Fibroblast of villous mesenchyme (primary cell): ENCODE measurements at regions not wholly inside any gene's neighbourhood (a gene's known extent, or its start where the extent isn't known, plus 50 kb on each side); places are given as distances from the start of the nearest gene placed in this dataset.
"Not testable (repeated sequence)": the region's sequence is repeated elsewhere in the genome, so short reads cannot be mapped to it uniquely, and the experiment has no call there.

Experiments
- DNase-seq: peaks from one replicate; pipeline ENCODE4 v3.0.0-alpha.2; 2010; ENCODE audit warnings: low read depth
- H3K4me3 ChIP-seq: 2 replicates; pipeline ENCODE4 v1.5.1; 2011; ENCODE audit warnings: low read depth, mild to moderate bottlenecking, low read length
- TF ChIP-seq, protein P1 (sequence below): IDR thresholded peaks from 2 replicates; pipeline ENCODE4 v1.5.1; 2012; ENCODE audit warnings: low read depth, mild to moderate bottlenecking, low read length; ENCODE audit not compliant: insufficient read depth

DNA sequence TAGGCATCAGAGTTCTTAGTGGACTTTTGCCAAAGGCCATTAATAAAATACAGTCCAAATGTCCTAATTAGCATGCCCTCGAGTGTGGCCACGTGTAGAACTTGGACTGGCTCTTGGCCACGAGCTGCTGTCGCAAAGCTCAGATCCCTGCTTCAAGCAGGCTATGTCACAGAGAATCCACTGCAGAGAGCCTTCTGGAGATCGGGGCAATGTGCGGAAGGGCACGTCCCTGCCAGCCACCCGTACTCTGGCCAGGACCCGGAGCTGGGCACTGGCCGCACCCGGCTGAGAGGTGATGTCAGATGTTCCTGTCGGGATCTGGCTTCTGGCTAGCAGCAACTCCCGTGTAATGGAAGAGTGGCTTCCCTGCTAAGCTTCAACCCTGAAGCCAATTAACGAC lies 432.7 kb upstream of the ID2 start:
- DNase-seq, result no peak
- H3K4me3 ChIP-seq, result no peak overlapping the region
- TF ChIP-seq, protein P1, sequence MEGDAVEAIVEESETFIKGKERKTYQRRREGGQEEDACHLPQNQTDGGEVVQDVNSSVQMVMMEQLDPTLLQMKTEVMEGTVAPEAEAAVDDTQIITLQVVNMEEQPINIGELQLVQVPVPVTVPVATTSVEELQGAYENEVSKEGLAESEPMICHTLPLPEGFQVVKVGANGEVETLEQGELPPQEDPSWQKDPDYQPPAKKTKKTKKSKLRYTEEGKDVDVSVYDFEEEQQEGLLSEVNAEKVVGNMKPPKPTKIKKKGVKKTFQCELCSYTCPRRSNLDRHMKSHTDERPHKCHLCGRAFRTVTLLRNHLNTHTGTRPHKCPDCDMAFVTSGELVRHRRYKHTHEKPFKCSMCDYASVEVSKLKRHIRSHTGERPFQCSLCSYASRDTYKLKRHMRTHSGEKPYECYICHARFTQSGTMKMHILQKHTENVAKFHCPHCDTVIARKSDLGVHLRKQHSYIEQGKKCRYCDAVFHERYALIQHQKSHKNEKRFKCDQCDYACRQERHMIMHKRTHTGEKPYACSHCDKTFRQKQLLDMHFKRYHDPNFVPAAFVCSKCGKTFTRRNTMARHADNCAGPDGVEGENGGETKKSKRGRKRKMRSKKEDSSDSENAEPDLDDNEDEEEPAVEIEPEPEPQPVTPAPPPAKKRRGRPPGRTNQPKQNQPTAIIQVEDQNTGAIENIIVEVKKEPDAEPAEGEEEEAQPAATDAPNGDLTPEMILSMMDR, result no peak

DNA sequence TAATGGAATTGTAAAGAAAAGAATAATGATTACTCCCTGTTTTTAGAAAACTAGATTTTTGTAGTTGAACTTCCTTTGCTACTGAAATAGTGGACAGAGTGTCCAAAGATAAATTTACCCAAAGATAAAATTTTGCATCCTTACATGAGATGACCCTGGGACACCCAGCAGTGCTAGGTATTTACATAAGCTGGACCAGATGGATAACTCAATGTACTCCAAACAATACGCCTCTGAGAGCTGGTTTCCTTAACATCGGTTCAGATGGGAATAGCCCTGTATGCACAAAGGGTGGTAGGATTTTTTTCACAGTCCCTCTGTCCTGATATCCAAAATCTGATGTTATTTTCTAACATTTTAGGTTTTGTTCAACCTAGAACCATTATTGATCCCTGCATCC lies 432.1 kb upstream of the ID2 start:
- TF ChIP-seq, protein P1, result no peak
- no peak overlapping the region for H3K4me3 ChIP-seq

DNA sequence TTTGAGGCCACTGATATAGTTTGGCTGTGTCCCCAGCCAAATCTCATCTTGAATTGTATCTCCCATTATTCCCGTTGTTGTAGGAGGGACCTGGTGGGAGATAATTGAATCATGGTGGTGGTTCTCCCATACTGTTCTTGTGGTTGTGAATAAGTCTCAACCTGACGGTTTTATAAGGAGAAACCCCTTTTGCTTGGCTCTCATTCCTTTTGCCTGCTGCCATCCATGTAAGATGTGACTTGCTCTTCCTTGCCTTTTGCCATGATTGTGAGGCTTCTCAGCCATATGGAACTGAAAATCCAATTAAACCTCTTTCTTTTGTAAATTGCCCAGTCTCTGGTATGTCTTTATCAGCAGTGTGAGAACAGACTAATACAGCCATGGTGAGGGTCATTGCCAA lies 431.6 kb upstream of the ID2 start:
- DNase-seq, H3K4me3 ChIP-seq: not testable (repeated sequence)

More for the DNA sequence above, 432.1 kb upstream of the ID2 start:
- DNase-seq, result no peak

DNA sequence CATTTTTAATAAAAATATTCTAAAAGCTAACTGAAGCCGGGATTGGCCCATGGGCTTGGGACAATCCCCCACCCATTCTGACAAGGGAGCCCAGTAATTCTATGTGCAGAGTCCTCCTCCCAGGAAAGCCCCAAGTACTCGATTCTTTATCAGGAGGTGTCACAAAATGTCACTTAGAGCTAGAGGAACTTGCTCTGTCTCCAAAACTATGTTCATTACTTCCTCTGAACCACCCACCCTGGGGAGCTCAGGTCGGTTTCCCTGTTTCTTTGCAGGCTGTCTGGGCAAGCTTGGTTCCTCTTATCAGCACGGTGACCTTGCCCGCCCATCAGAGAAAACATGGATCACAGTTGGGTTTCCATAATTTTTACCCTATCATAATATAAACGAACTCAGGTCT lies 430.6 kb upstream of the ID2 start:
- TF ChIP-seq, protein P1, result no peak
- no peak overlapping the region for H3K4me3 ChIP-seq
- DNase-seq, result no peak

DNA sequence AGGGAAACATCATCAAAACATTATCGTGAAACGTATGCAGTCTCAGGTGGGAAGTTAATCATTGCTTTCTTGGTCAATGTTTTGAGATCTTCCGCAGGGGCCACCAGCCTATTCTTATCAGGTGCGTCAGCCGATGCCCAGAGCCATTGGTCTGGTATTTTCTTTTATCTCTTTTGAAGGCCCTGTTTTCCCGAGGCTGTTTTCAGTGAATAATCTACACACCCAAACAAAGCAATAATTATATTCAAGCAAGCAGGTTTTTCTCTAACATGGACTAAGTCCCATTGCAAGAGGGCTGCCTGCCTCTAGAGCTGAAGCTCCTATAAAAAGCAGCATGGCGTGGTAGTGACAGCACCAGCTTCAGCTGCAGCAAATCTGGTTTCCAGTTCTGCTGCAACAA lies 430.0 kb upstream of the ID2 start:
- no peak overlapping the region for H3K4me3 ChIP-seq
- no peak for DNase-seq
- TF ChIP-seq, protein P1, result no peak

DNA sequence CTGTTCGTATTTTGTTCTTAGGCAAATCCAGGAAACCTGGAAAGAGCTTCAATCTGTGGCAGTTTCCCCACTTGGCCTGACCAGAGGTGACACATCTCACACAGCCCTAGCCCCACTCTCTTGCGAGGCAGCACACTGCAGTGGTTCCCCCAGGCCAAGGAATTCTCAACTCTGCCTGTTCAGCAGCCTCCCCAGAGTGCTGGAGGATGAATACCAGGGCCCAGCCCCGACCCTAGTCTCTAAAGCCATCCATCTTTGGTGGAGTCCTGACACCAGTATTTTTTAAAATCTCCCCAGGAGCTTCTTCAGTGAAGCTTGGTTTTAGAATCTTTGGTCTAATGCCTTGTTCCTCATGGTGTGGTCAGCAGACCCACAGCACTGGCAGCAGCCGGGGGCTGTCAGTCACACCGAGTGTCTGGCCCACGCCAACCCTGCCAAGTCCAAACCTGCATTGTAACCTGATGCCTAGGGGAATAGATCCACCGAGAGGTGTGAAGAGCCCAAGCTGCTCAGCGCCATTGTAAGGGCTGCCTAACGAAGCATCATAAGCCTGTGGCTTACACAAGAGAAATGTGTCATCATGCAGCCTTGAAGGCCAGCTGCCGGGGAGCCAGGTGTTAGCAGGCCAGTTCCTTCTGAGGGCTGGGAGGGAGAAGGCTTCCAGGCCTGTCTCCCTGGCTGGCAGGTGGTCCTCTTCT lies 428.7 kb upstream of the ID2 start:
- TF ChIP-seq, protein P1, result no peak
- H3K4me3 ChIP-seq, result no peak overlapping the region
- DNase-seq, result no peak

DNA sequence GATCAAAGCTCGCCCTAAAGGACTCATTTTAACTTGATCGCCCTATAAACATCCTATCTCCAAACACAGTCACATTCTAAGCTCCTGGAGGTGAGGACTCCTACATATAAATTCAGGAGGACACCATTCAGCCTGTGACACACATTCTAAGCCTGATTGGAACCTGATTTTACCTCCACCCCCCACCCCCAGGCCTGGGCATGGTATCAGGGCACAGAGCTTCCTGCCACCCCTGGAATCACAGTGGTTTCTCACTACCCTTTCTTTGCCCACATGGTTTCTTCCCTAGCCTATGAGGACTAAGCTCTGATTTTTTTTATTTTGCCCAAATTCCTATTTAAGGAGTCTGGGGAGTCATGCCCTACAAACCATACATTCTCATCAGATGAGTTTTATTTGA lies 428.1 kb upstream of the ID2 start:
- TF ChIP-seq, protein P1, result no peak
- no peak overlapping the region for H3K4me3 ChIP-seq
- no peak for DNase-seq

DNA sequence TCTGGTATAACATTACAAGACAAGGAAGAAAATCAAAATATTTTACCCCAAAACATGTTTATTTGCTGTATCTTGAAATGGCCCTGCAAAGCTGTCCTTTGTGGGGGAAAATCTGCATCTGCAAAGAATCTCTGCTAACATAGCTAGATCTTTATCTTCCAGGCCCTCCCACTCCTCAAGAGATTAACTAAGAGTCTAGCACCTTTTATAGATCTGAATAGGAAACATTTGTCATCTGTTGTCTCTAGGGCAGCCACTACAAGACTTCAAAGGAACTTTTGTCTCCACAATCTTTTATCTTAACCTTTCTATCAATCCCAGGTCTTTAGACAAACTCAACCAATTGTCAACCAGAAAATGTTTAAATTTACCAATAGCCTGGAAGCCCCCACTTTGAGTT lies 427.6 kb upstream of the ID2 start:
- not testable (repeated sequence) for DNase-seq, H3K4me3 ChIP-seq
